Inferior parietal cortex (tissue), 1 donor: ENCODE measurements at regions not wholly inside any gene's neighbourhood (a gene's known extent, or its start where the extent isn't known, plus 50 kb on each side); places are given as distances from the start of the nearest gene placed in this dataset.
"Not testable (repeated sequence)": the region's sequence is repeated elsewhere in the genome, so short reads cannot be mapped to it uniquely, and the experiment has no call there.

Experiments used
- DNase-seq: peaks from one replicate; pipeline ENCODE4 v3.0.0-alpha.2; 2016; ENCODE audit errors: extremely low spot score

DNA sequence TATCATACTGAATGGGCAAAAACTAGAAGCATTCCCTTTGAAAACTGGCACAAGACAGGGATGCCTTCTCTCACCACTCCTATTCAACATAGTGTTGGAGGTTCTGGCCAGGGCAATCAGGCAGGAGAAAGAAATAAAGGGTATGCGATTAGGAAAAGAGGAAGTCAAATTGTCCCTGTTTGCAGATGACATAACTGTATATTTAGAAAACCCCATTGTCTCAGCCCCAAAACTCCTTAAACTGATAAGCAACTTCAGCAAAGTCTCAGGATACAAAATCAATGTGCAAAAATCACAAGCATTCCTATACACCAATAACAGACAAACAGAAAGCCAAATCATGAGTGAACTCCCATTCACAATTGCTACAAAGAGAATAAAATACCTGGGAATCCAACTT, 52.5 kb upstream of the CCDC71L start:
- not testable (repeated sequence) for DNase-seq

DNA sequence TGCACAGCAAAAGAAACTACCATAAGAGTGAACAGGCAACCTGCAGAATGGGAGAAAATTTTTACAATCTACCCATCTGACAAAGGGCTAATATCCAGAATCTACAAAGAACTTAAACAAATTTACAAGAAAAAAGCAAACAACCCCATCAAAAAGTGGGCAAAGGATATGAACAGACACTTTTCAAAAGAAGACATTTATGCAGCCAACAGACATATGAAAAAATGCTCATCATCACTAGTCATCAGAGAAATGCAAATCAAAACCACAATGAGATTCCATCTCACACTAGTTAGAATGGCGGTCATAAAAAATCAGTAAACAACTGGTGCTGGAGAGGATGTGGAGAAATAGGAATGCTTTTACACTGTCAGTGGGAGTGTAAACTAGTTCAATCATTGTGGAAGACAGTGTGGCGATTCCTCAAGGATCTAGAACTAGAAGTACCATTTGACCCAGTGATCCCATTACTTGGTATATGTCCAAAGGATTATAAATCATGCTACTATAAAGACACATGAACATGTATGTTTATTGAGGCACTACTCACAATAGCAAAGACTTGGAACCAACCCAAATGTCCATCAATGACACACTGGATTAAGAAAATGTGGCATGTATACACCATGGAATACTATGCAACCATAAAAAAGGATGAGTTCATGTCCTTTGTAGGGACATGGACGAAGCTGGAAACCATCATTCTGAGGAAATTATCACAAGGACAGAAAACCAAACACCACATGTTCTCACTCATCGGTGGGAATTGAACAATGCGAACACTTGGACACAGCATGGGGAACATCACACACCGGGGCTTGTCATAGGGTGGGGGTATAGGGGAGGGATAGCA, 53.9 kb upstream of the CCDC71L start:
- DNase-seq, result not testable (repeated sequence)

DNA sequence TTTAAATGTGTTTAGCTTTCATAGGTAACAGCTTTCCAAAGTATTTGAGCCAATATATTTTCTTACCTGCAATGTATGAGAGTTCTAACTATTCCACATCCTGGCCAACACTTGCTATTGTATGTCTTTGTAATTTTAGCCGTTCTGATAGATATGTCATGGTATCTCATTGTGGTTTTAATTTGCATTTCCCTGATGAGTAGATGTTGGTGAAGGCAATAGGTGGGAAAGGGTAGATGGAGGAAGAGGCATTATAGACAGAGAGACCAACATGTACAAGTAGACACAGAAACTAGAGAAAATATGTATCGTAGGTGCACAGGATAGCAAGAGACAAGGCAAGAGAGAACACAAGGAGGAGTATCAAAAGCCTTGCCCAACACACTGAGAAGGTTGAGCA, 54.8 kb upstream of the CCDC71L start:
- no peak for DNase-seq

DNA sequence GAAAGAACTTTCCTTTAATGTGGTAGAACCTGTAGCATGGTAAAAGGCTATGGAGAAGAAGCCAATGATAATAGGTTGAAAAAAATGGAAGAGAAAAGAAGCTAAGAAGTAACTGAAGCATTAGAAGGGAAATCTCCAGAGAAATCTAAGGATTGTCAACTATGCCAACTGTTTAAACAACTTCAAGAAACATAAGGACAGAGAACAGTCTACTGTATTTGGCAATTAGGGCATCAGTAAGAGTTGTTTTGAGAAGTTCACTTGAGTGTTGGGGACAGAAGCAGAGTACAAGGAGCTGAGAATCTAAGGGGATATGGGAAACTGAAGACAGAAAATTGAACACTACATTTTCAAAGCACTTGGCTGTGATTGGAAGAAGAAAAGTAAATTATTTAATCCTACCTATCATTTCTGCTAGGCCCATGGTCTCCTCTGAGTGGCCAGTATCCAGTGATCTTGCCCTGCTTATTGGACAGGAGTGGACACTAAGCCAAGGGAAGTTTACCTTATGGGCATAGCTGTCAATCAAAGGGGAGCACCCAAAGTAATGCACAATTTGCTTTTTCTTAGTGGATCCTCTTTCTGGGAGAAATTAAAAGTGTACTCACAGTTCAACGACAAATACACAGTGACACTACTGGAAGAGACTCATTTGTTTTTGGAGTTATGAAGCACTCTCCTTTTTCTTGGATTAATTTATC, 56.4 kb upstream of the CCDC71L start:
- DNase-seq, result no peak

DNA sequence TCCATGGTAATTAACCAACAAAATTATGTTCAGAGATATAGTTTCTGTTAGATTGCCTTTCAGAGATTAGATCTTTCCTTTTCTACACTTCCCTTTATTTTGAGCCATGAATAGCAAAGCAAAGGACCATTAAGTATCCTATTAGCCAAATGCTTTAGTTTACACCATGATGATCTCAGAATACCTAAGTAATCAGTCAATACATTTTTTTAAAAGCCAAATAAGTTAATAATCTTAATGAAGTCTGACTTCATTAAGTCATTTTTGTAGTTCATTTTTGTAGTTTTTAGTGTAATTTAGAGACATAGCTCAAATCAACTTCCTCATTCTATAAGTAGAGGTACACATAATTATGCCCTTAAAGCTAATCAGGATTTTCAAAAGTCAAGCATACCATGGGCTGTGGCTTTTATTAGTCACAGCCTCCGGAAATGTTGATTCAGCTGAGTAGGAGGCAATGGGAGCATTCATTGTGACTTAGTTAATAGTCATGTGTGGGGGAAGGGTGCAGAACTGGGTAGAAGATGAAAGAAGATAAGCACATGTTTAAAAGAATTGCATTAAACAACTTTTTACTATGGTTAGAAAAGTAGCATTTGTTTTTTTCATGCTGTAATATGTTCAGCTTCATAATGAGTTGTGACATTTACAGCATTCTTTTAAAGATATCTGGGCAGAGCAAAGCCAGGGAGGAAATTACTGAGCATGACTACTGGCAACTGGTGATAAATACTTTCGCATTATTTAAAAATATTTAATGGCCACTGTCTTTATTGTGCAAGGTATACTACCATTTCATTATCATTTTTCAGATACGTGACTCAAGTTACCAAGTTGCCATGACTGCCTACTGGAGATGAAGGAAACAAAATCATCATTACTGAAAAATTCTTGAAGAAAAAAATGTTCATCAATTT, 57.3 kb upstream of the CCDC71L start:
- DNase-seq, result peak; percentile 15

DNA sequence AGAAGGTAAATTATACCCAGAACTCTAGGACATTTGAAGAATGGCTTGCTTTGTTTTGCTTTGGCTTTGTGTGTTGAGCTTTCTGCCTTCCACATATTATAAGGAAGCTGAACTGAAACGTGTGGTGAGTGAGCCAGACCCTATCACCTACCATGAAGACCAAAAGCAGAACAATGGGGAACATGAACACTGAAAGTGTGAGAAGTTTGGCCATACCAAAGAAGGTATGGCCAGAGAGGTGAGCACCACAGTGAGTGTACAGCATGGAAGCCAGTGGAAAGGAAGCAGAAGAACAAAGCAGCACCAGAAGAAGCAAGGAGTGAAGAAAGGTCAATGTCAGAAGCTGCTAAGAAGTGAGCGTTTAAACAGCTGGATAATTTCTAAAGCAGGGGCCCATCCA, 59.7 kb upstream of the CCDC71L start:
- DNase-seq, result no peak

DNA sequence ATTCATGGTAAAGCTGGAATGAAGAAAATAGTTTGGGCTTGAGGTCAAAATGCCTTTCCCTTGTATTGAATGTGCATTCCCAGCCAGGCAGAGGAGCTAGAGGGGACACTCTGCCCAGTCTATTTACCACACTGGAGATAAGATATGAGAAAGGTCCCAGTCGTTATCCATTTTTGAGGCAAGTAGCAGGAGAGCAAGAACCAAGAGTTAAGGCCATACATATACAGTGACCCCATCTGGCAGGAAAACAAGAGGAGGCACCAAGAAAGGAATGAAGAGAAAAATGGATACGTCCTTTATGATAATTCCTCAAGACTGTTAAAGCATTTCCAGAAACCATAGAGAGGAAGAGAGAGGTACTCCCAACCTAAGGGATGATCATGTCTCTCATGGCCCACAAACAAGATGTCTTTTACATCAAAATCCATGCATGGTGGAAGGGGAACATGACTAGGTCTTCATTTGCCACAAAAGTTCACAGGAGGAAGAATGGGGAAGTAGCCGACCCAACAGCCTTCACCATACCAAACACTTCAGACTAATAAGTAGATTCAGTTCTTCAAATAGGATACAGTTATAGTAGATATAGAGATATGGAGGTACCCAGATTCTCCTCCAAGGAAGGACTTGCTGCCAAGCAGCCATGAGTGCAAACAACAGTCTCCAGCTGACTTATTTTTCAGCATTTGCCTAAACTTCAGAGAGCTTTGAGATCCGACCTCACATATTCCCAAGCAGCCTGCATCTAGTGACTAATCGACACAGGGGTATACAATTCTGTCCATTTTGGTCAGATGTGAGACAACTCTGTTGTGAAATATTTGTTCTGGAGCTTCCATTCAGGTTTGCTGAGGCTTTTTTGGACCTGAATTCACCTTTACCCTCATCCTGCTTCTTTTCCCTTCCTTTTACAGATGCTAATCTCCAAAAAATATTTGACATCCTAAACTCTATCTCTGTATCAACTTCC, 61.1 kb upstream of the CCDC71L start:
- no peak for DNase-seq

DNA sequence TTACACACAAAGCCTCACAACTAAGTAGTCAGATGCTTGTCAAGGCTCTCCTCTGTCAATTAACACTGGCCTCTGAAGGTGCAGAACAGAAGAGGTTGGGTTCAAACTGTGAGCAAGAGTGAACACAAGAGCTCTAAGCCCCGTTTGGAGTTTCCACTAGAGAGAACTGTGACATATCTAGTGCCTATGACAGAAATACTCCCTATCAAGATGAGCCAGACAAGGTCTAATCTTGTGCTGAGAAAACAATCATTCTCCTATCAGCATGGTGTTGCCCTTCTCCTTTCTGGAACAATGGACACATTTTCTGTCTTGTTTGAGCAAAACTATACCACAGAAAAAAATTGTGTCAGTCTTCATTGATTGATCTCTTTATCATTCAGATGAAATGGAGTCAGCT, 62.4 kb upstream of the CCDC71L start:
- DNase-seq, result no peak

DNA sequence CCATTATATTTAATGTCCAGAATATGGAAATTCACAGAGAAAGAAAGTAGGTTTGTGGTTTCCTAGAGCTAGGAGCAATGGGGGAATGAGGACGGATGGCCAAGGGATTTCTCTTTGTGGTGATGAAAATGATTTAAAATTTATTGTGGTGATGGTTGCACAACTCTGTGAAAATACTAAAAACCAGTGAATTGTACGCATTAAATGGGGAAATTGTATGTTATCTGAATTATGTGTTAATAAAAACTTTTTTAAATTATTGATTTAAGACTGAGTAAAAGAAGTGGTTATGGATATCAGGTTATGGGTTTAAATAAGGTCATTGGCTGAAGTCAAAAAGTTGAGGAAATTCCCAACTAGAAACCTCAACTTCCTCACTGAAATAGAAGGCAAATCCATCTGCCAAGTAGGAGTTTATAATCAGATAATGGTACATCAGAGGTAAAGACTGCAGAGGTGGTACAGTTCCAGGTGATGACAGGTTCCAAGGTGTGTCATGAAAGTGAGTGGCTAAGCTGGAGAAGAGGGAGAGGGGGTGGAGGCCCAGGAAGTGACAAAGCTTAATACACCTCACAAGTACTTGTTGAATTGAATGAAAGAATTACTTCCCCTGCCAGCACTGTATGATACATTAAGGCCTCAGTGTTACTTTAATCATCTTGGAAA, 68.9 kb upstream of the CCDC71L start:
- no peak for DNase-seq

DNA sequence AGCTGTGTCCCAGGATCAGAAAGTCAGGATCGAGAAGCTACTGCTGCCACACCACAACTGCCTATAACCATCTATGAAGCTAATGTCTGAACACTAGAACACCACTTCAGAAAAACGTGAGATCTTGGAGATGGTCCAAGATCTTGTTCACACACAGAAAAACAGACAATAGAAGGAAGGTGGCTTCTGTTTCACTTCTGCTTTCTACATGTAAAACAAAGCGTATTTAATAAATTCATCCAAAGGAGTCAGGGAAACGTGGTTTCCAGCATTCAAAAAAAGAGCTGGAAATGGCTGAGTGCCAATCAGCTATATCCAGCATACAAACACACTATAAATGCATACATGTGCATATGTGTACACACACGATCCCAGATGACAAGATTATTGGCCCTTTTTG, 70.2 kb upstream of the CCDC71L start:
- no peak for DNase-seq

DNA sequence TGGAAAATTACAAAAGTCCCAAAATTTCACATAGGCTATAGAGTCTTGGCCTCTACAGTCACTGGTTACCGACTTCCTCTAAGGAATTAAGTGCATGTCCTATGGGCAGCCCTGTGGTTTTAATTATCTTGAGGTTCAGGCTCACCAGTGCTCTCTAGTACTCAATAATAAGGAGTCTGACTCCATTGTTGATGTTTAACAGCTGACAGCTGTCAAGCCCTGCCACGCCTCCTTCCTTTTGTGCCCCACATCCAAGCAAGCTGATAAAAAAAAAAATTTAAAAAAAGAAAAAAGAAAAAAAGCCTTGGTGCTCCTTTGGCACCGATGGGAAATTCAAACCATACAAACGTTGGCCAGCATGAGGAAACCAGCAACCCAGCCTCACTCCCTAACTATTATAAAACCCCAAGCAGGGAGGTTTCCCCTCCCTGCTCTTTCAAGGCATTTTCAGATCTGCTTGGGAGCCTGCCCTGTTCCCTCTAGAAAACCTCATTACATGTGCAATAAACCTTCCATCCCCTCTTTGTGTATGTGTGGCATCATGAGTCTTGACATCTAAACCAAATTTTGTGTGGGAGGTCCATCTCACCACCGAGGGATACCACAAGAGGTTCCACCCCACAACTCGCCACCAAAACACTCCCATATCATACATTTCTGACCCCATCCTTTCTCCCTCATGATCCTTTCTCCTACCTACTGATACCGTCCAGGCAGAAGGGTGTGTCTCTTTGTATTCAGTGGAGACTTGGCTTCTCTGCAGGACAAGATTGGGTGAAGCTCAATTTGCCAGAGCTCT, 70.9 kb upstream of the CCDC71L start:
- DNase-seq, result no peak

DNA sequence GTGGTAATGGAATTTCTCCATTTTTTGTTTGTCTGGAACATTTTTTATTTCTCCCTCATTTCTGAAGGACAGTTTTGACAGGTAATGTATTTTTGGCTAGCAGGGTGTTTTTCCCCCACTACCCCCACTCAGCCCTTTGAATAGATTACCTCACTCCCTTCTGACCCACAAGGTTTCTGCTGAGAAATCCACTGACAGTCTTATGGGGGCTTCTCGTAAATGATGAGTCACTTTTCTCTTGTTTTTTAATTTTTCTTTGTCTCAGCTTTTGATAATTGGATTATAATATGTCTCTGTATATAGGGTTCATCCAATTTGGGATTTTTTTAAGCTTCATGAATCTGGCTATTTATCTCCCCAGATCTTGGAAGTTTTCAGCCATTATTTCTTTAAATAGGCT, 74.7 kb upstream of the CCDC71L start:
- DNase-seq, result no peak

DNA sequence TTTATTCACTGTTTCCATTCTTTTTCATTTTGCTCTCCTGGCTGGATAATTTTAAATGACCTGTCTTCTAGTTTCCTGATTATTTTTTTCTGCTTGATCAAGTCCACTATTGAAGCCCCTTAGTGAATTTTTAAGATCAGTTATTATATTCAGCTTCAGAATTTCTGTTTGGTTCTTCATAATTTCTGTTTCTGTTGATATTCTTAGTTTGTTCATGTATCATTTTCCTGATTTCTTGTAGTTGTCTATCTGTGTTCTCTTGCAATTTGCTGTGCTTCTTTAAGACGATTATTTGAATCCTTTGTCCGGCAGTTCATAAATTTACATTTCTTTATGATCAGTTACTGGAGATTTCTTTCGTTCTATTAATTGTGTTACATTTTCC, 75.2 kb upstream of the CCDC71L start:
- DNase-seq, result no peak

DNA sequence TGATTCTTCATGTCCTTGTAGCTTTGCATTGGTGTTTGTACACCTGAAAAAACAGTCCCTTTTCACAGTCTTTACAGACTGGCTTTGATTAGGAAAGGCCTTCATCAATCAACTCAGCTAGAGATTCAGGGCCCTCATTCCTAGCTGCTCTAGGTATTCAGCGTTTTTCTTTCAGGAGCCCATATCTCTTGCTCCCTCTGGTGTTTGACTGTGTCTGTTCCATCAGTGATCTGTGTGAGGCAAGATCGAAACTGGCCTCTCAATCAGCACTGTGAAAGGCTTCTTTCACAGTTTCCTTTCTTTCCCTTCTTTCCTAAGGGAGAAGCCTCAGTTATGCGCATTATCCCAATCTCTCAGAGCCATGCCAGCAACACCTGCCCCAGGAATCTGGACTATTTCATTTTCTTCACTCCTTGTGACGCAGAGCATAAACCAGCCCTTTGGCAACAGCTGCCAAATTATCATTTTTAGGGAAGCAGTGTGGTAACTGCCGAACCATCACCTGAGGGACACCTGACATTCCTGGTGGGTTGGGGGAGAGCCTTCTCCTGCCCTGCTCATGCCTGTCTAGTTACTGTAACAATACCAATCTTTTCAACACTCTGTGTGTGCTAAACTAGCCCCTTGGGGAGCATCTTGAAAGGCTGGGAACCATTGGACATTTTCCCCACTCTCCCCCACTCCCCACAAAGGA, 75.7 kb upstream of the CCDC71L start:
- peak; percentile 28 for DNase-seq

DNA sequence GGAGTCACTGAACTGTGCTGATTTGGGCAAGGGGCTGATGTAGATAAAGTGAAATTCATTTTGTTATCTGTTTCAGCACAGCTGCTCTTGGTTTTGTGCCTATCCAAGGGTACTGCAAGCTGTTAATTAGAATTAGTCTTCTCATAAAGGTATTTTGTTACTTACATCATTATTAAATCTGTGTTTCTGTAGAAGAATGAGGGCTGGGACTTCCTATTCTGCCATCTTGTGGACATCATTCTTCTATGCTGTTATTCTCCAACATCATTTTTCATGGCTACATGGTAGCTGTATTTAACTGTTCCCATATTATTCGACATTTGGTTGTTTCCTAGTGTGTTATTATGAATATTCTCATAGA, 76.2 kb upstream of the CCDC71L start:
- no peak for DNase-seq

DNA sequence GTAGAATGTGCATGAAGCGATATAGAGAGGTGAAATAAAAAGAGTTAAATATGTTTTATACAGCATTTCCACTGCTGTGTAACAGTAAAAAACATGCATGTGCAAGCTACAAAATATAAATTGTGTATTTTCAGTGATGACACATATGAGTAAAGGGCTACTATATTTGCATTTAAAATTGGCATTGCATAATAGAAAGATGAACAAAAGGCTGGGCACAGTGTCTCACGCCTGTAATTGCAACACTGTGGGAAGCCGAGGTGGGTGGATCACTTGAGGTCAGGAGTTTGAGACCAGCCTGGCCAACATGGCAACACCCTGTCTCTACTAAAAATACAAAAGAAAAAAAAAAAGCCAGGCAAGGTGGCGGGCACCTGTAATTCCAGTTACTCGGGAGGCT, 79.8 kb upstream of the CCDC71L start:
- DNase-seq, result no peak

DNA sequence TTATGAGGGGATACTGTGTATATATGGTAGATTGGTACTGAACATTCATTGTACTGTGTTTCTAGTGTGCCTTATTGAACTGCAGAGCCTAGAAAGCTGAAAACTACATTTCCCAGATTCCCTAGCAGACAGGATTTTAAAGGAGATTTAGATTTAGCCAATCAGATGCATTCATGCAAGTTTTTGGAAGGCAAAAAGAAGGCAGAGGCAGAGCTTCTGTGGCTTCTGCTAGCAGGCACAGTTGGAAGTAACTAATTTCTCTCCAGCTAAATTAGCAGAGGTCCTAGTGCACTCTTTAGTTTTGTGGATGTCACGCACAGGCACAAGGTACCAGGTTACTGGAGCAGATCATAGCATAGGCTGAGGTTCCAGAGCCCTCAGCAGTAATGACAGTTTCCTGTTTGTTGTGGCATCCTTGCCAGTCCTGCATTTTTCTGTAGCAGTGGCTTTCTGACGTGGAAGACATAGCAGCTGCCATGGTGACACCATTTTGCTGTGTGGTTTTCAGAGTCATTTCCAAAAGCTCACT, 83.7 kb upstream of the CCDC71L start:
- DNase-seq, result no peak

DNA sequence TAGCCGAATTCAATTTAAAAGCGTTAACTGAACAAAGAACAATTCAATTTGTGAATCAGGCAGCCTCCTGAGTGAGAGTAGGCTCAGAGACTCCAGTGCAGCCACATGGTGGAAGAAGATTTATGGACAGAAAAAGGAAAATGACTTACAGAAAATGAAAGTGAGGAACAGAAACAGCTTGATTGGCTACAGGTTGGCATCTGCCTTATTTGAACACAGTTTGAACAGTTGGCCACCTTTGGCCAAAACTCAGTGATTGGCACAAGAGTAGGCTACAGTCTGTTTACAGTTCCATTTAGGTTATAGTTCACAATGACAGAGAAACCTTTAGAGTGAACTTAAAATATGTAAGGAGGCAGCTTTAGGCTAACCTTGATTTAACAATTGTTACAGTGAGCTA, 86.3 kb upstream of the CCDC71L start:
- DNase-seq, result not testable (repeated sequence)

DNA sequence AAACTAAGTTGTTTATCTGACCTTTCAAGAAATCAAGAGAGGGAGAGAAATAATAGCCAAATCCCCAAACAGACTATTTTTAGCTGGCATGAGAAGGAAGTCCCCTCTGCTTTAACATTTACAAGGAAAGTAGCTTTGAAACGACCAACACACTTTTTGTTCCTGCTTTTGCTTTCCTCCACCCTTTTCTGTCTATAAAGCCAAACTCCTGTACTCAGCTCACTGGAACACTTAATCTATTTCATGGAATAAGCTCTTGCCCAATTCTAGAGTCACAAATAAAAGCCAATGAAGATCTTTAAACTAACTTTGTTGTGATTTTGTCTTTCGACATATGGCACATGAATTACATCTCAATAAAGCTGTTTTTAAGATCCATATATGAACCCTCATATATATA, 86.8 kb upstream of the CCDC71L start:
- DNase-seq, result no peak
